H9 (cell line): ENCODE measurements at regions not wholly inside any gene's neighbourhood (a gene's known extent, or its start where the extent isn't known, plus 50 kb on each side); places are given as distances from the start of the nearest gene placed in this dataset.

Source experiments
- DNase-seq: peaks from one replicate; pipeline ENCODE4 v3.0.0-alpha.2; 2017
- H2AFZ ChIP-seq: one replicate; pipeline ENCODE4 v1.6.1; 2013; ENCODE audit warnings: mild to moderate bottlenecking, low read length, control low read depth, moderate library complexity
- H2AK5ac ChIP-seq: 2 replicates; pipeline ENCODE4 v1.6.1; 2013; ENCODE audit warnings: low read length, control low read depth, mixed read lengths; ENCODE audit not compliant: insufficient read length
- H2BK120ac ChIP-seq: one replicate; pipeline ENCODE4 v1.6.1; 2013; ENCODE audit warnings: low read depth, mild to moderate bottlenecking, low read length, control low read depth, inconsistent platforms; ENCODE audit not compliant: poor library complexity, severe bottlenecking
- H2BK12ac ChIP-seq: 2 replicates; pipeline ENCODE4 v1.6.1; 2013; ENCODE audit warnings: low read length, control low read depth, mixed read lengths, low read depth; ENCODE audit not compliant: insufficient read length
- H2BK15ac ChIP-seq: 2 replicates; pipeline ENCODE4 v1.6.1; 2013; ENCODE audit warnings: low read depth, low read length, control low read depth
- H2BK20ac ChIP-seq: one replicate; pipeline ENCODE4 v1.6.1; 2013; ENCODE audit warnings: low read depth, mild to moderate bottlenecking, low read length, control low read depth, inconsistent platforms; ENCODE audit not compliant: poor library complexity, severe bottlenecking
- H2BK5ac ChIP-seq: 2 replicates; pipeline ENCODE4 v1.6.1; 2013; ENCODE audit warnings: low read length, control low read depth, mixed read lengths; ENCODE audit not compliant: insufficient read length
- H3K14ac ChIP-seq: 2 replicates; pipeline ENCODE4 v1.6.1; 2013; ENCODE audit warnings: low read length, control low read depth; ENCODE audit not compliant: insufficient read depth
- H3K18ac ChIP-seq: 2 replicates; pipeline ENCODE4 v1.6.1; 2013; ENCODE audit warnings: low read depth, mild to moderate bottlenecking, mixed read lengths, low read length, control low read depth; ENCODE audit not compliant: insufficient read length
- H3K23ac ChIP-seq: 2 replicates; pipeline ENCODE4 v1.6.1; 2013; ENCODE audit warnings: low read length, control low read depth, mixed read lengths, low read depth; ENCODE audit not compliant: insufficient read length
- H3K23me2 ChIP-seq: 2 replicates; pipeline ENCODE4 v1.6.1; 2013; ENCODE audit warnings: low read depth, mild to moderate bottlenecking, mixed read lengths, low read length, control low read depth; ENCODE audit not compliant: insufficient read length, poor library complexity, severe bottlenecking
- H3K27ac ChIP-seq: 2 replicates; pipeline ENCODE4 v1.5.1; 2013; ENCODE audit warnings: low read length, control low read depth, mixed read lengths, low read depth; ENCODE audit not compliant: insufficient read length
- H3K27me3 ChIP-seq: 2 replicates; pipeline ENCODE4 v1.6.1; 2013; ENCODE audit warnings: low read length, control low read depth, inconsistent platforms; ENCODE audit not compliant: insufficient read depth
- H3K4ac ChIP-seq: 2 replicates; pipeline ENCODE4 v1.6.1; 2013; ENCODE audit warnings: low read depth, mild to moderate bottlenecking, control low read depth, inconsistent platforms, low read length, moderate library complexity
- H3K4me1 ChIP-seq: 2 replicates; pipeline ENCODE4 v1.6.1; 2013; ENCODE audit warnings: low read length, control low read depth, inconsistent platforms; ENCODE audit not compliant: insufficient read depth
- H3K4me2 ChIP-seq: 2 replicates; pipeline ENCODE4 v1.6.1; 2013; ENCODE audit warnings: low read length, control low read depth, mixed read lengths; ENCODE audit not compliant: insufficient read length, insufficient read depth
- H3K56ac ChIP-seq: 2 replicates; pipeline ENCODE4 v1.6.1; 2013; ENCODE audit warnings: low read depth, mild to moderate bottlenecking, mixed read lengths, low read length, control low read depth; ENCODE audit not compliant: insufficient read length
- H3K79me1 ChIP-seq: 2 replicates; pipeline ENCODE4 v1.6.1; 2013; ENCODE audit warnings: low read depth, mild to moderate bottlenecking, moderate library complexity, low read length, control low read depth, inconsistent platforms; ENCODE audit not compliant: insufficient read depth, poor library complexity, severe bottlenecking
- H3K79me2 ChIP-seq: 2 replicates; pipeline ENCODE4 v1.6.1; 2013; ENCODE audit warnings: low read length, control low read depth, inconsistent platforms; ENCODE audit not compliant: insufficient read depth
- H3K9ac ChIP-seq: 2 replicates; pipeline ENCODE4 v1.6.1; 2013; ENCODE audit warnings: low read length, control low read depth, mixed read lengths; ENCODE audit not compliant: insufficient read length; ENCODE audit errors: extremely low read depth
- H3K9me3 ChIP-seq: one replicate; pipeline ENCODE4 v1.6.1; 2013; ENCODE audit warnings: low read depth, low read length, inconsistent platforms; ENCODE audit not compliant: control insufficient read depth
- H3T11ph ChIP-seq: one replicate; pipeline ENCODE4 v1.6.1; 2013; ENCODE audit warnings: mild to moderate bottlenecking, low read length, control low read depth, inconsistent platforms
- H4K20me1 ChIP-seq: one replicate; pipeline ENCODE4 v1.6.1; 2013; ENCODE audit not compliant: control insufficient read depth, insufficient read length, insufficient read depth
- H4K5ac ChIP-seq: 2 replicates; pipeline ENCODE4 v1.6.1; 2013; ENCODE audit warnings: low read depth, mild to moderate bottlenecking, mixed read lengths, low read length, control low read depth; ENCODE audit not compliant: insufficient read length
- H4K8ac ChIP-seq: replicated peaks from 2 replicates; pipeline ENCODE4 v1.6.1; 2013; ENCODE audit warnings: low read length, control low read depth, mixed read lengths, low read depth; ENCODE audit not compliant: insufficient read length
- H4K91ac ChIP-seq: 2 replicates; pipeline ENCODE4 v1.6.1; 2013; ENCODE audit warnings: low read depth, mild to moderate bottlenecking, moderate library complexity, mixed read lengths, low read length, control low read depth; ENCODE audit not compliant: insufficient read length
- H3K27ac Mint-ChIP-seq, 3 experiments: 2 replicates in 2 of 3; 3 replicates in 1 of 3; pipeline ENCODE4 v1.8.0; 2020 to 2021; ENCODE audit warnings: mixed read lengths in 3 of 3, mild to moderate bottlenecking in 1 of 3, moderate library complexity in 1 of 3
- H3K27me3 Mint-ChIP-seq: 2 replicates; pipeline ENCODE4 v1.8.0; 2021; ENCODE audit warnings: low read depth, mild to moderate bottlenecking, moderate library complexity, mixed read lengths
- H3K36me3 Mint-ChIP-seq, 3 experiments: 2 replicates in 2 of 3; 3 replicates in 1 of 3; pipeline ENCODE4 v1.8.0; 2020 to 2021; ENCODE audit warnings: low read depth in 3 of 3, mixed read lengths in 3 of 3; ENCODE audit not compliant: insufficient read depth in 1 of 3
- H3K4me1 Mint-ChIP-seq, 2 experiments: 2 replicates each; pipeline ENCODE4 v1.8.0; 2020; ENCODE audit warnings: mixed read lengths in 2 of 2
- H3K4me3 Mint-ChIP-seq, 2 experiments: 2 replicates in 1 of 2; 3 replicates in 1 of 2; pipeline ENCODE4 v1.8.0; 2020 to 2021; ENCODE audit warnings: mild to moderate bottlenecking in 2 of 2, mixed read lengths in 2 of 2, moderate library complexity in 1 of 2
- H3K9me3 Mint-ChIP-seq, 2 experiments: 2 replicates in 1 of 2; 3 replicates in 1 of 2; pipeline ENCODE4 v1.8.0; 2020; ENCODE audit warnings: mild to moderate bottlenecking in 2 of 2, mixed read lengths in 2 of 2, moderate library complexity in 1 of 2
- WGBS: extraction: QIAGEN DNeasy Blood & Tissue Kit; methylation state at CpG from one replicate; pipeline ENCODE4 v1.1.7; 2013; ENCODE audit warnings: missing lambda C conversion rate, low lambda C conversion rate, mixed read lengths; ENCODE audit not compliant: insufficient read length; ENCODE audit errors: extremely low coverage; 5-methylcytosine and 5-hydroxymethylcytosine counted together
- TF ChIP-seq, protein P1 (sequence below): fragments of 200-600 bp; sonication (generic); conservative IDR thresholded peaks from 3 replicates; pipeline ENCODE4 v1.8.0; 2021; ENCODE audit warnings: antibody characterized with exemption, mild to moderate bottlenecking

DNA sequence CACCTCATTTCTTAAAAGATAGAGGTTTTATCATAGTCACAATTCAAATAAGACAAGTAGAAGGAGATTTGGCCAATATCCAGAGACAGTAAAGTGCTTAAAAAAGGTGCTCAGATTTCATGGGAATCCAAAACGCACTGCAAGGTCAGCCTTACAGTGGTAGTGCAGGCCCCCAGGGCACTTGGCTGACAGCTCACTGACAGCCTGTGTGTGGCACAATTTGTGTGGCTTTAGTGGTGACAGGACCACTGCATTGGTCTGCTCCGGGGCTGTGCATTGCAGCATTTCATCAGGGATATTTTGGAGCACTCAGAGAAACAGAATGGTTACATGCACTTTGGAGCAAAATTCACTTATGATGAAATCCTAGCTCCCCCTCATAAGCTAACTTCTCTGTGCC is 544.3 kb downstream of the NTRK3 start:
- WGBS = no CpG with 5 or more reads among the region's 2 CpGs
- no peaks in the 10 kb centered on the region for H3K36me3 Mint-ChIP-seq
- no peak overlapping the region for H4K5ac ChIP-seq
- no peak overlapping the region for H3K27ac ChIP-seq
- H3K9me3 Mint-ChIP-seq = no peaks in the 10 kb centered on the region
- no peak overlapping the region for H2BK120ac ChIP-seq
- H3K27me3 Mint-ChIP-seq = peaks cover 2% of the 10 kb centered on the region
- H4K20me1 ChIP-seq = no peaks in the 10 kb centered on the region
- H4K91ac ChIP-seq = no peak overlapping the region
- no peak overlapping the region for H3K23ac ChIP-seq
- TF ChIP-seq, protein P1, sequence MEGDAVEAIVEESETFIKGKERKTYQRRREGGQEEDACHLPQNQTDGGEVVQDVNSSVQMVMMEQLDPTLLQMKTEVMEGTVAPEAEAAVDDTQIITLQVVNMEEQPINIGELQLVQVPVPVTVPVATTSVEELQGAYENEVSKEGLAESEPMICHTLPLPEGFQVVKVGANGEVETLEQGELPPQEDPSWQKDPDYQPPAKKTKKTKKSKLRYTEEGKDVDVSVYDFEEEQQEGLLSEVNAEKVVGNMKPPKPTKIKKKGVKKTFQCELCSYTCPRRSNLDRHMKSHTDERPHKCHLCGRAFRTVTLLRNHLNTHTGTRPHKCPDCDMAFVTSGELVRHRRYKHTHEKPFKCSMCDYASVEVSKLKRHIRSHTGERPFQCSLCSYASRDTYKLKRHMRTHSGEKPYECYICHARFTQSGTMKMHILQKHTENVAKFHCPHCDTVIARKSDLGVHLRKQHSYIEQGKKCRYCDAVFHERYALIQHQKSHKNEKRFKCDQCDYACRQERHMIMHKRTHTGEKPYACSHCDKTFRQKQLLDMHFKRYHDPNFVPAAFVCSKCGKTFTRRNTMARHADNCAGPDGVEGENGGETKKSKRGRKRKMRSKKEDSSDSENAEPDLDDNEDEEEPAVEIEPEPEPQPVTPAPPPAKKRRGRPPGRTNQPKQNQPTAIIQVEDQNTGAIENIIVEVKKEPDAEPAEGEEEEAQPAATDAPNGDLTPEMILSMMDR = no peak
- no peak overlapping the region for H2BK12ac ChIP-seq
- H2AK5ac ChIP-seq = no peak overlapping the region
- no peak for DNase-seq
- no peak overlapping the region for H3K4ac ChIP-seq
- no peak overlapping the region for H4K8ac ChIP-seq
- H3K27ac Mint-ChIP-seq = no peak overlapping the region
- no peak overlapping the region for H3K18ac ChIP-seq
- no peak overlapping the region for H2BK20ac ChIP-seq
- H3K9ac ChIP-seq = no peak overlapping the region
- H3K27me3 ChIP-seq = no peaks in the 10 kb centered on the region
- no peaks in the 10 kb centered on the region for H3K23me2 ChIP-seq
- H2AFZ ChIP-seq = no peak overlapping the region
- no peak overlapping the region for H3T11ph ChIP-seq
- H2BK5ac ChIP-seq = no peak overlapping the region
- H3K14ac ChIP-seq = no peak overlapping the region
- no peak overlapping the region for H2BK15ac ChIP-seq
- no peaks in the 10 kb centered on the region for H3K4me1 ChIP-seq
- H3K4me1 Mint-ChIP-seq = peaks cover 0 to 4% of the 10 kb centered on the region in 2 experiments; a peak in 2 of 4 replicates
- H3K79me1 ChIP-seq = no peaks in the 10 kb centered on the region
- H3K4me2 ChIP-seq = no peak overlapping the region
- no peak overlapping the region for H3K56ac ChIP-seq
- no peak overlapping the region for H3K4me3 Mint-ChIP-seq
- H3K79me2 ChIP-seq = no peaks in the 10 kb centered on the region
- H3K9me3 ChIP-seq = no peaks in the 10 kb centered on the region
